K562 (cell line): ENCODE measurements at regions not wholly inside any gene's neighbourhood (a gene's known extent, or its start where the extent isn't known, plus 50 kb on each side); places are given as distances from the start of the nearest gene placed in this dataset.

Experiments used
- ATAC-seq: fragments of 200-7000 bp; cut with Tn5 transposase; 3 replicates; pipeline ENCODE4 v1.9.1; 2020; ENCODE audit warnings: moderate library complexity
- BruUV-seq: library from RNA; stranded (reverse); fragments of 400-500 nt; replicated peaks from 2 replicates; lab custom pipeline; 2021; lab: Mats Ljungman, UMichigan
- CTCF ChIA-PET: fragments of 300-600 bp; formaldehyde crosslinking; extraction: SDS; loops from one replicate; lab custom pipeline; 2021; ENCODE audit warnings: low intra/inter-chr PET ratio; lab: Yijun Ruan, JAX
- POLR2A ChIA-PET: fragments of 300-600, 350-650 bp; sonication (Branson Sonifier 250); formaldehyde crosslinking; extraction: SDS; loops from one replicate; lab custom pipeline; 2021; ENCODE audit warnings: antibody characterized with exemption, inconsistent platforms; lab: Yijun Ruan, JAX
- DNase-seq, 4 experiments: peaks; one replicate each; pipeline versions ENCODE4 v3.0.0 to v3.0.0-alpha.2; 2011 to 2018; ENCODE audit warnings: low spot score in 3 of 4, mixed read lengths in 3 of 4; ENCODE audit errors: extremely low read depth in 1 of 4
- FAIRE-seq: peaks from 2 replicates; lab custom pipeline; 2011; peaks lifted over from hg19 to GRCh38; lab: Jason Lieb, UNC
- H2AFZ ChIP-seq: 2 replicates; pipeline ENCODE4 v1.6.0; 2011; ENCODE audit warnings: low read depth, low read length, control low read depth, inconsistent platforms
- H3K27ac ChIP-seq: fragments of 200-600 bp; 3 replicates; pipeline ENCODE4 v1.8.0; 2011; ENCODE audit warnings: low read depth, mild to moderate bottlenecking, control low read depth, inconsistent platforms, low read length, moderate library complexity, mixed read lengths; ENCODE audit errors: extremely low read depth
- H3K27me3 ChIP-seq, 2 experiments: fragments of 300-600 bp in 1 of 2; 2 replicates in 1 of 2; 3 replicates in 1 of 2; pipeline versions ENCODE4 v1.6.0 to v1.8.0; 2011; ENCODE audit warnings: inconsistent platforms in 2 of 2, low read length in 2 of 2, mild to moderate bottlenecking in 1 of 2, mixed read lengths in 1 of 2, moderate library complexity in 1 of 2; ENCODE audit not compliant: control insufficient read depth in 2 of 2, insufficient read depth in 2 of 2
- H3K36me3 ChIP-seq: fragments of 300-600 bp; 3 replicates; pipeline ENCODE4 v1.8.0; 2011; ENCODE audit warnings: mild to moderate bottlenecking, low read length, inconsistent platforms; ENCODE audit not compliant: control insufficient read depth, insufficient read depth
- H3K4me1 ChIP-seq, 2 experiments: fragments of 200-600 bp in 1 of 2; replicated peaks in 1 of 2; 2 replicates in 1 of 2; 3 replicates in 1 of 2; pipeline versions ENCODE4 v1.5.1 to v1.8.0; 2011; ENCODE audit warnings: inconsistent platforms in 2 of 2, low read length in 2 of 2, mild to moderate bottlenecking in 1 of 2, mixed read lengths in 1 of 2, moderate library complexity in 1 of 2; ENCODE audit not compliant: control insufficient read depth in 2 of 2, insufficient read depth in 2 of 2
- H3K4me2 ChIP-seq: 2 replicates; pipeline ENCODE4 v1.6.1; 2011; ENCODE audit warnings: low read length, control low read depth, inconsistent platforms, mixed read lengths; ENCODE audit not compliant: insufficient read depth
- H3K4me3 ChIP-seq: fragments of 200-600 bp; sonication (generic), shearing (Covaris generic); 2 replicates; pipeline ENCODE4 v1.5.1; 2016; ENCODE audit warnings: control low read depth, inconsistent platforms
- H3K79me2 ChIP-seq: fragments of 200-600 bp; 3 replicates; pipeline ENCODE4 v1.8.0; 2011; ENCODE audit warnings: low read length, inconsistent platforms; ENCODE audit not compliant: control insufficient read depth, insufficient read depth
- H3K9ac ChIP-seq, 2 experiments: 2 replicates each; pipeline versions ENCODE4 v1.6.0 to v1.6.1; 2011; ENCODE audit warnings: low read depth in 2 of 2, low read length in 2 of 2, control low read depth in 1 of 2, inconsistent platforms in 1 of 2, mild to moderate bottlenecking in 1 of 2, mixed read lengths in 1 of 2; ENCODE audit not compliant: insufficient read depth in 1 of 2
- H3K9me1 ChIP-seq: one replicate; pipeline ENCODE4 v1.6.0; 2011; ENCODE audit warnings: inconsistent platforms, mild to moderate bottlenecking, low read length, moderate library complexity; ENCODE audit not compliant: control insufficient read depth, insufficient read depth
- H3K9me3 ChIP-seq: replicated peaks from 2 replicates; pipeline ENCODE4 v1.5.1; 2011; ENCODE audit warnings: low read depth, low read length, inconsistent platforms; ENCODE audit not compliant: control insufficient read depth, insufficient read depth
- H4K20me1 ChIP-seq: replicated peaks from 2 replicates; pipeline ENCODE4 v1.6.1; 2011; ENCODE audit warnings: low read length, inconsistent platforms, mixed read lengths; ENCODE audit not compliant: control insufficient read depth, insufficient read depth
- ARID3B ChIP-seq: fragments of 250-450 bp; sonication (Bioruptor Pico); IDR thresholded peaks from 2 replicates; pipeline ENCODE4 v1.4.0; 2020; ENCODE audit warnings: borderline replicate concordance
- BMI1 ChIP-seq: fragments of 150-350 bp; IDR thresholded peaks from 2 replicates; pipeline ENCODE4 v1.6.1; 2014; ENCODE audit warnings: low read length
- C11orf30 ChIP-seq: fragments of 450-650 bp; IDR thresholded peaks from 2 replicates; pipeline ENCODE4 v1.6.1; 2016; ENCODE audit warnings: low read depth, mild to moderate bottlenecking
- E2F3 ChIP-seq: fragments of 250-450 bp; sonication (Bioruptor Pico); IDR thresholded peaks from 2 replicates; pipeline ENCODE4 v1.4.0; 2020; ENCODE audit warnings: mild to moderate bottlenecking
- HDAC3 ChIP-seq: fragments of 450-650 bp; IDR thresholded peaks from 2 replicates; pipeline ENCODE4 v1.6.1; 2018; ENCODE audit warnings: borderline replicate concordance, mild to moderate bottlenecking, moderate library complexity; ENCODE audit not compliant: partially characterized antibody
- MXI1 ChIP-seq: IDR thresholded peaks from 2 replicates; pipeline ENCODE4 v1.6.1; 2011; ENCODE audit warnings: low read depth, mild to moderate bottlenecking, improper control_type of control experiment, low read length
- RBBP5 ChIP-seq: fragments of 200-600 bp; sonication (generic); IDR thresholded peaks from 2 replicates; pipeline ENCODE4 v1.6.1; 2012; ENCODE audit warnings: borderline replicate concordance, mild to moderate bottlenecking, low read length, control low read depth, inconsistent platforms; ENCODE audit not compliant: insufficient read depth, poor library complexity, severe bottlenecking
- SMARCE1 ChIP-seq: fragments of 450-650 bp; IDR thresholded peaks from 2 replicates; pipeline ENCODE4 v1.7.1; 2016; ENCODE audit warnings: mild to moderate bottlenecking
- U2AF1 ChIP-seq: fragments of 200-400 bp; formaldehyde crosslinking; optimal IDR thresholded peaks from 2 replicates; pipeline ENCODE3; 2017; ENCODE audit warnings: mild to moderate bottlenecking, low read depth, low read length, moderate library complexity
- ZNF224 ChIP-seq: sonication (generic); formaldehyde crosslinking; IDR thresholded peaks from 2 replicates; pipeline ENCODE4 v1.8.0; 2022; ENCODE audit warnings: mild to moderate bottlenecking, missing genetic modification reagents
- WGBS: fragments of 100-300 bp; shearing (Covaris generic); methylation state at CpG from one replicate; pipeline ENCODE4 v1.1.6; 2016; ENCODE audit warnings: low coverage, mixed read lengths; ENCODE audit not compliant: insufficient coverage; ENCODE audit errors: missing lambda C conversion rate; 5-methylcytosine and 5-hydroxymethylcytosine counted together
- in situ Hi-C: fragments of 300-500 bp; cut with MboI; formaldehyde crosslinking; loops from 4 replicates; pipeline ENCODE4 v1.15.0; 2018; ENCODE audit warnings: inconsistent platforms, mixed read lengths
- intact Hi-C: fragments of 100-400 bp; cut with micrococcal nuclease; formaldehyde crosslinking; loops from 2 replicates; pipeline ENCODE4 v1.14.2; 2022

GRCh38 chr6:150485161-150485958 is 114.3 kb upstream of the PLEKHG1 start:
- POLR2A ChIA-PET = interaction anchor here (0.7 kb wide), 1 partner anchor 54 kb away, joined by 3 read pairs; no protein-coding TSS in a partner anchor
- in situ Hi-C loops = no loop called here

More at GRCh38 chr6:150485161-150485958, 114.3 kb upstream of the PLEKHG1 start:
- Histone ChIP-seq H3K36me3 (no peaks in the 10 kb centered on the region), H4K20me1 (no peaks in the 10 kb centered on the region; the same call in 1 of the 2 replicates), H3K9me1 (no peaks in the 10 kb centered on the region), H3K79me2 (no peaks in the 10 kb centered on the region), H3K4me3 (no peak overlapping the region), H3K4me1 (no peaks in the 10 kb centered on the region), H3K4me2 (no peak overlapping the region), H3K27me3 (peaks cover 14 to 29% of the 10 kb centered on the region in 2 experiments), H3K27ac (no peak overlapping the region), H2AFZ (no peak overlapping the region), H3K9me3 (no peaks in the 10 kb centered on the region), H3K9ac (no peak overlapping the region)
- ATAC-seq (no peak), DNase-seq (no peak), FAIRE-seq (no peak)
- intact Hi-C loops = no loop called here
- CTCF ChIA-PET = no interaction called here
- no TSS peak for BruUV-seq
- 0% methylated on average over 3 of the region's 3 CpGs for WGBS
- TF ChIP-seq U2AF1 = no peak
- no peak for TF ChIP-seq HDAC3
- no peak for TF ChIP-seq C11orf30
- no peak for TF ChIP-seq ARID3B
- TF ChIP-seq E2F3 (CRISPR knock-in tag) = no peak
- TF ChIP-seq SMARCE1 = no peak
- no peak for TF ChIP-seq MXI1
- no peak for TF ChIP-seq ZNF224
- TF ChIP-seq RBBP5 = no peak
- no peak for TF ChIP-seq BMI1
